DOHH2 (cell line): ENCODE measurements at regions not wholly inside any gene's neighbourhood (a gene's known extent, or its start where the extent isn't known, plus 50 kb on each side); places are given as distances from the start of the nearest gene placed in this dataset.

Source experiments
- H3F3A ChIP-seq: fragments of 200-600 bp; sonication (generic), shearing (Covaris generic); 2 replicates; pipeline ENCODE4 v1.6.0; 2016; ENCODE audit warnings: antibody characterized with exemption, mild to moderate bottlenecking; ENCODE audit not compliant: control insufficient read depth, insufficient read depth
- H3K27ac ChIP-seq: fragments of 200-600 bp; sonication (generic); 2 replicates; pipeline ENCODE4 v1.5.1; 2014; ENCODE audit warnings: low read depth, mild to moderate bottlenecking, low read length, moderate library complexity
- H3K27me3 ChIP-seq: fragments of 200-600 bp; sonication (generic); 2 replicates; pipeline ENCODE4 v1.6.1; 2014; ENCODE audit warnings: mild to moderate bottlenecking, low read length, mixed read lengths; ENCODE audit not compliant: control insufficient read depth
- H3K36me3 ChIP-seq: fragments of 200-600 bp; sonication (generic); 2 replicates; pipeline ENCODE4 v1.6.1; 2014; ENCODE audit warnings: mild to moderate bottlenecking, low read length, moderate library complexity, mixed read lengths; ENCODE audit not compliant: control insufficient read depth
- H3K4me1 ChIP-seq: fragments of 200-600 bp; sonication (generic); 2 replicates; pipeline ENCODE4 v1.6.1; 2014; ENCODE audit warnings: mild to moderate bottlenecking, low read length, mixed read lengths; ENCODE audit not compliant: control insufficient read depth
- H3K4me2 ChIP-seq: fragments of 200-600 bp; sonication (generic); 2 replicates; pipeline ENCODE4 v1.6.0; 2014; ENCODE audit warnings: mild to moderate bottlenecking, low read length, moderate library complexity
- H3K4me3 ChIP-seq: fragments of 200-600 bp; sonication (generic); 2 replicates; pipeline ENCODE4 v1.5.1; 2014; ENCODE audit warnings: mild to moderate bottlenecking, low read length, mixed read lengths
- H3K79me2 ChIP-seq: fragments of 200-600 bp; sonication (generic); 2 replicates; pipeline ENCODE4 v1.6.1; 2014; ENCODE audit warnings: mild to moderate bottlenecking, low read length, mixed read lengths; ENCODE audit not compliant: control insufficient read depth
- H3K9me2 ChIP-seq: fragments of 200-600 bp; sonication (generic); replicated peaks from 2 replicates; pipeline ENCODE4 v1.6.1; 2014; ENCODE audit warnings: mild to moderate bottlenecking, low read length, mixed read lengths; ENCODE audit not compliant: control insufficient read depth
- H3K9me3 ChIP-seq: fragments of 200-600 bp; sonication (generic); 2 replicates; pipeline ENCODE4 v1.6.1; 2014; ENCODE audit warnings: antibody characterized with exemption, low read length, mixed read lengths; ENCODE audit not compliant: control insufficient read depth, insufficient read depth
- H4K20me1 ChIP-seq: fragments of 200-600 bp; sonication (generic); 2 replicates; pipeline ENCODE4 v1.6.0; 2014; ENCODE audit warnings: low read depth, mild to moderate bottlenecking, antibody characterized with exemption, low read length, moderate library complexity; ENCODE audit not compliant: control insufficient read depth, insufficient read depth
- CTCF ChIP-seq: fragments of 200-600 bp; sonication (generic); IDR thresholded peaks from one replicate; pipeline ENCODE4 v1.5.1; 2014; ENCODE audit warnings: antibody characterized with exemption, mild to moderate bottlenecking, low read depth, low read length; ENCODE audit not compliant: poor library complexity, severe bottlenecking
- EZH2phosphoT487 ChIP-seq: fragments of 200-600 bp; sonication (generic); IDR thresholded peaks from 2 replicates; pipeline ENCODE4 v1.6.1; 2017; ENCODE audit warnings: borderline replicate concordance, mild to moderate bottlenecking, antibody characterized with exemption, low read length, moderate library complexity, mixed read lengths

GRCh38 chr5:174177531-174177930 is 132.0 kb downstream of the NSG2 start:
- no peak for TF ChIP-seq EZH2phosphoT487
- no peak for TF ChIP-seq CTCF
- Histone ChIP-seq H3K27me3 (peaks cover 12% of the 10 kb centered on the region), H3K4me2 (no peak overlapping the region), H3F3A (no peaks in the 10 kb centered on the region), H3K27ac (no peak overlapping the region), H3K79me2 (no peaks in the 10 kb centered on the region), H3K4me3 (no peak overlapping the region), H3K36me3 (no peaks in the 10 kb centered on the region), H3K9me2 (no peaks in the 10 kb centered on the region), H3K4me1 (no peaks in the 10 kb centered on the region), H3K9me3 (no peaks in the 10 kb centered on the region), H4K20me1 (no peaks in the 10 kb centered on the region)

- Histone ChIP-seq H3K4me3 (no peak overlapping the region), H4K20me1 (no peaks in the 10 kb centered on the region), H3K36me3 (no peaks in the 10 kb centered on the region), H3K27me3 (peaks cover 12% of the 10 kb centered on the region), H3K4me2 (no peak overlapping the region), H3K27ac (no peak overlapping the region), H3K79me2 (no peaks in the 10 kb centered on the region), H3K9me2 (no peaks in the 10 kb centered on the region), H3K4me1 (no peaks in the 10 kb centered on the region), H3F3A (no peaks in the 10 kb centered on the region), H3K9me3 (no peaks in the 10 kb centered on the region)
- no peak for TF ChIP-seq EZH2phosphoT487
- TF ChIP-seq CTCF = no peak
These were observed 132.6 kb downstream of the NSG2 start for GRCh38 chr5:174177976-174178605.

- no peaks in the 10 kb centered on the region for H3F3A ChIP-seq
- no peaks in the 10 kb centered on the region for H4K20me1 ChIP-seq
- H3K9me2 ChIP-seq = no peaks in the 10 kb centered on the region
- no peak overlapping the region for H3K4me3 ChIP-seq
- peaks cover 8% of the 10 kb centered on the region for H3K27me3 ChIP-seq
- H3K4me1 ChIP-seq = no peaks in the 10 kb centered on the region
- H3K4me2 ChIP-seq = no peak overlapping the region
- no peak for TF ChIP-seq CTCF
- no peak for TF ChIP-seq EZH2phosphoT487
- no peaks in the 10 kb centered on the region for H3K9me3 ChIP-seq
- no peak overlapping the region for H3K27ac ChIP-seq
- no peaks in the 10 kb centered on the region for H3K79me2 ChIP-seq
- no peaks in the 10 kb centered on the region for H3K36me3 ChIP-seq
These were observed 135.1 kb downstream of the NSG2 start for GRCh38 chr5:174180639-174181038.

- H3K9me3 ChIP-seq = no peaks in the 10 kb centered on the region
- H3K9me2 ChIP-seq = no peaks in the 10 kb centered on the region
- no peaks in the 10 kb centered on the region for H3F3A ChIP-seq
- no peak overlapping the region for H3K27ac ChIP-seq
- H3K4me2 ChIP-seq = no peak overlapping the region
- H3K27me3 ChIP-seq = no peaks in the 10 kb centered on the region
- H3K4me1 ChIP-seq = no peaks in the 10 kb centered on the region
- no peaks in the 10 kb centered on the region for H3K79me2 ChIP-seq
- no peaks in the 10 kb centered on the region for H3K36me3 ChIP-seq
- H3K4me3 ChIP-seq = no peak overlapping the region
- no peaks in the 10 kb centered on the region for H4K20me1 ChIP-seq
- TF ChIP-seq EZH2phosphoT487 (no peak), CTCF (no peak)
These were observed 136.6 kb downstream of the NSG2 start for GRCh38 chr5:174182111-174182510.
